ENCODE measurements at regions not wholly inside any gene's neighbourhood (a gene's known extent, or its start where the extent isn't known, plus 50 kb on each side); places are given as distances from the start of the nearest gene placed in this dataset.

DNA sequence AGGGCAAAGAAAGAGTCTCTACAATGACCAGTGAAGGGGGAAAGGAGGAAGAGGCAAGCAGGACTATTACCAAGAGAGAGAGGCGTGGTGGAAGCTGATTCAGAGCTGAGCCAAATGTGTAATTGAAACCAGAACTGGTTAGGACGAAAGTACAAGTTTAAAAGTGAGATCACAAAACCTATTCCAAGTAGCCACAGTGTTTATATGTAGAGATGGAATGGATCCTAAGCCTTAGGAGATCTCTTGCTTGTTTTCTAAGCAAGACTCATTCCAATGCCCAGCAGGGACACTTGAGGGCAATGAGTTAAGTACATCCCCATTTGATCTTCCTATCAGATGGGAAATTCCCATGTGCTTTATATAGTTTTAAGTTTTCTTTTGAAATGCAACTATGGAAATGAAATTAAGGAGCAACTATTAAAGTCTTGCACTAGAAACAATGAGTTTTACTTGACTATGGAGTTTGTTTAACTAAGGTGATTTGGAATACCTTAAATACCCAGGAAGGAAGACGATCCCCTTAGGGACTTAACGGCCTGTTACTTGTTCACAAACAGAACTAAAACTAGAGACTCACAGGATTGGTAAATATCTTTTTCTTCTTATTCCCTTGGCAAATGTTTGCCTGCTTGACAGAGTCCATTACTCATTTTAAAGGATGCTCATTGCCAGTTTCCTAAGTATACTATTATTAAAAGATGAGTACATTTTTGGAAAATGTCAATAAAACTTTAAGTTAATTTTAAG, 51.1 kb upstream of the SNX2 start (continued):
- no peak for TF ChIP-seq FOSL1 (IDR thresholded peaks at IDR 0.05; ENCODE audit: low read depth)
- no peak for TF ChIP-seq SP1 (IDR thresholded peaks at IDR 0.05; ENCODE audit: low read depth)
- TF ChIP-seq, protein P1, sequence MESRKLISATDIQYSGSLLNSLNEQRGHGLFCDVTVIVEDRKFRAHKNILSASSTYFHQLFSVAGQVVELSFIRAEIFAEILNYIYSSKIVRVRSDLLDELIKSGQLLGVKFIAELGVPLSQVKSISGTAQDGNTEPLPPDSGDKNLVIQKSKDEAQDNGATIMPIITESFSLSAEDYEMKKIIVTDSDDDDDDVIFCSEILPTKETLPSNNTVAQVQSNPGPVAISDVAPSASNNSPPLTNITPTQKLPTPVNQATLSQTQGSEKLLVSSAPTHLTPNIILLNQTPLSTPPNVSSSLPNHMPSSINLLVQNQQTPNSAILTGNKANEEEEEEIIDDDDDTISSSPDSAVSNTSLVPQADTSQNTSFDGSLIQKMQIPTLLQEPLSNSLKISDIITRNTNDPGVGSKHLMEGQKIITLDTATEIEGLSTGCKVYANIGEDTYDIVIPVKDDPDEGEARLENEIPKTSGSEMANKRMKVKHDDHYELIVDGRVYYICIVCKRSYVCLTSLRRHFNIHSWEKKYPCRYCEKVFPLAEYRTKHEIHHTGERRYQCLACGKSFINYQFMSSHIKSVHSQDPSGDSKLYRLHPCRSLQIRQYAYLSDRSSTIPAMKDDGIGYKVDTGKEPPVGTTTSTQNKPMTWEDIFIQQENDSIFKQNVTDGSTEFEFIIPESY (IDR thresholded peaks at IDR 0.05; ENCODE audit: extremely low read depth, insufficient replicate concordance, low read length): no peak
- TF ChIP-seq POLR2A (IDR thresholded peaks at IDR 0.05; ENCODE audit: borderline replicate concordance, extremely low read depth, insufficient read depth, insufficient read length): no peak
- no peak for TF ChIP-seq REST (IDR thresholded peaks at IDR 0.05; ENCODE audit: low read depth)
- no peak for TF ChIP-seq ATF3 (IDR thresholded peaks at IDR 0.05)
- no peak for TF ChIP-seq EZH2phosphoT487 (IDR thresholded peaks at IDR 0.05; ENCODE audit: borderline replicate concordance)
- TF ChIP-seq SIN3A (IDR thresholded peaks at IDR 0.05; ENCODE audit: low read depth): no peak
